ENCODE measurements at regions not wholly inside any gene's neighbourhood (a gene's known extent, or its start where the extent isn't known, plus 50 kb on each side); places are given as distances from the start of the nearest gene placed in this dataset.

GRCh38 chr6:120534954-120535353 is 799.3 kb downstream of the TBC1D32 start:
- H3K14ac ChIP-seq (replicated peaks; ENCODE audit: low read depth, low read length): no peak overlapping the region

More at GRCh38 chr6:120534954-120535353, 799.3 kb downstream of the TBC1D32 start:
- no peak overlapping the region for H4K5ac ChIP-seq (ENCODE audit: low read depth, low read length)
- no peak overlapping the region for H2BK15ac ChIP-seq (ENCODE audit: low read depth, low read length)
- H3K27ac ChIP-seq (ENCODE audit: insufficient read depth, low read length): no peak overlapping the region
- no peaks in the 10 kb centered on the region for H3K36me3 ChIP-seq (ENCODE audit: control insufficient read depth, insufficient read depth, low read length)
- BruUV-seq (replicated peaks): no TSS peak
- H2AFZ ChIP-seq (replicated peaks; ENCODE audit: low read length, poor library complexity): no peak overlapping the region
- H2AK9ac ChIP-seq (replicated peaks; ENCODE audit: low read depth, low read length, poor library complexity): no peak overlapping the region
- in situ Hi-C loops (cut with MboI; ENCODE audit: low sequenced_read_pairs): no loop called here
- intact Hi-C loops (cut with micrococcal nuclease): no loop called here
- H3K27me3 ChIP-seq (ENCODE audit: control insufficient read depth, insufficient read depth, low read length): no peaks in the 10 kb centered on the region
- no peaks in the 10 kb centered on the region for H3K9me1 ChIP-seq (ENCODE audit: insufficient read depth, low read length)
- CTCF ChIA-PET: no interaction called here
- no peak overlapping the region for H3K4me2 ChIP-seq (ENCODE audit: low read depth, low read length)
- H2BK120ac ChIP-seq (ENCODE audit: low read depth, low read length): no peak overlapping the region
- no peak overlapping the region for H3K18ac ChIP-seq (ENCODE audit: low read depth, low read length)
- H2BK5ac ChIP-seq (ENCODE audit: low read depth, low read length, poor library complexity, severe bottlenecking): no peak overlapping the region
- H4K20me1 ChIP-seq (ENCODE audit: insufficient read depth, low read length): no peaks in the 10 kb centered on the region
- POLR2A ChIA-PET (ENCODE audit: unreplicated experiment): no interaction called here
- no peak overlapping the region for H2BK20ac ChIP-seq (ENCODE audit: low read depth, low read length)
- H3K4me3 ChIP-seq (ENCODE audit: insufficient read depth, low read depth, low read length): no peak overlapping the region
- ATAC-seq (ENCODE audit: low read depth) (no peak), DNase-seq (no peak)
- H3K23ac ChIP-seq (ENCODE audit: low read depth, low read length): no peak overlapping the region
- H2AK5ac ChIP-seq (ENCODE audit: low read depth, low read length): no peak overlapping the region
- no peak overlapping the region for H3K4ac ChIP-seq (ENCODE audit: low read depth, low read length)
- H3K79me1 ChIP-seq (ENCODE audit: low read depth in 1 of 2, low read length in 2 of 2): no peaks in the 10 kb centered on the region
- H4K8ac ChIP-seq (ENCODE audit: low read depth in 2 of 2, low read length in 2 of 2): no peak overlapping the region
- TF ChIP-seq MAZ (IDR thresholded peaks at IDR 0.05; ENCODE audit: borderline replicate concordance, low read depth, low read length) (no peak), USF2 (IDR thresholded peaks at IDR 0.05; ENCODE audit: low read depth, low read length) (no peak), MAFK (IDR thresholded peaks at IDR 0.05; ENCODE audit: low read depth, low read length) (no peak), RCOR1 (IDR thresholded peaks at IDR 0.05; ENCODE audit: insufficient replicate concordance, low read length) (no peak), ELK1 (IDR thresholded peaks at IDR 0.05; ENCODE audit: borderline replicate concordance, low read depth, low read length) (no peak), MXI1 (IDR thresholded peaks at IDR 0.05; ENCODE audit: borderline replicate concordance, low read depth, low read length) (no peak), POLR2A (IDR thresholded peaks at IDR 0.05; ENCODE audit: low read depth, low read length) (no peak), CHD1 (IDR thresholded peaks at IDR 0.05; ENCODE audit: low read depth, low read length) (no peak), NFE2L2 (IDR thresholded peaks at IDR 0.05; ENCODE audit: low read depth, low read length) (no peak), CTCF (conservative IDR thresholded peaks at IDR 0.05; ENCODE audit: low read depth, low read length) (no peak), SMC3 (IDR thresholded peaks at IDR 0.05; ENCODE audit: low read depth, low read length) (no peak)
- H3K9me3 ChIP-seq (ENCODE audit: control insufficient read depth, insufficient read depth, low read length): no peaks in the 10 kb centered on the region
- no peak overlapping the region for H3K9ac ChIP-seq (ENCODE audit: low read depth, low read length)
- no peak overlapping the region for H3K56ac ChIP-seq (ENCODE audit: extremely low read depth, insufficient read depth, low read length)
- H4K91ac ChIP-seq (ENCODE audit: insufficient read depth, low read depth, low read length): no peak overlapping the region
- no peaks in the 10 kb centered on the region for H3K4me1 ChIP-seq (ENCODE audit: control insufficient read depth, insufficient read depth, low read length)
- dilution Hi-C loops (cut with HindIII; ENCODE audit: low sequenced_read_pairs, unreplicated experiment): no loop called here

Data from IMR-90 (cell line).